ENCODE measurements at regions not wholly inside any gene's neighbourhood (a gene's known extent, or its start where the extent isn't known, plus 50 kb on each side); places are given as distances from the start of the nearest gene placed in this dataset.

DNA sequence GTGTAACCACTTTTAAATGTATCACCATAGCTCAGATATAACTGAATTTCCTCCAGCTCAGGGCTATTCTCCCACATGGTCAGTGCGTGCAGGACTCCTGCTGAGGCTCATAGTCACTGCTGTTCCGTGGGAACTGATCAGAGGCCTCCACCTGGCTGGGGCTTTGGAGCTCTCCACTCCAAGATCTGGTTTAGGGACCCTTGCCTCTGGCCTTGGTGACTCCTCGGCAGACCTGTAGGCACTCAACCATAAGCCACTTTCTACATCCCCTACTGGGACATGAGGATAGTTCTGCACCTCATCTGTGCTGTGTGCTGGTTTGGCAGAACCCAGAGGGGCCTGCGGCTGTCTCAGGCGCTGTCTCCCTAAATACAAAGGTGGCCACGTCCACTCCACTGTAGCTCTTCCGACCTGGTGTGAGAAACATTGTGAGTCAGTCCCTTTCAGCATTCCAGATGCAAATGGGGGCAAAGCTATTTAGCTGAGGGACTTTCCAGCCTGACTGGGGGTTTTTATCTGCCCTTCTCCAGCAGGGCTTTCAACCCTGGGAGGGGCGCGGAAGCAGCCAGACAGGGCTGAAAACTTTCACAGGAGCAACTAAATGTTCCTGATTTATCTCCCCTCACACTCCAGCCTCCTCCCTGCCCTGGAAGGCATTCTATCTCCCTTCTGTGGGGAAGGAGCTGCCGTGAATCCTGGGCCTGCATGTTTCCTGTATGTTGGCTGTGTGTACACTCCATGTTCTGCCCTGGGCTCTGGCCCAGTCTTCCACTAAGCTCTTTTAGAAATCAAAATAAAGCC lies 218.3 kb upstream of the DAAM1 start:
- Mint-ChIP-seq H3K36me3 (ENCODE audit: insufficient read depth, unreplicated experiment) (no peaks in the 10 kb centered on the region), H3K4me1 (ENCODE audit: insufficient read depth, unreplicated experiment) (no peaks in the 10 kb centered on the region), H3K9me3 (ENCODE audit: unreplicated experiment) (no peaks in the 10 kb centered on the region), H3K4me3 (ENCODE audit: unreplicated experiment) (no peak overlapping the region), H3K27me3 (ENCODE audit: insufficient read depth, unreplicated experiment) (peaks cover 33% of the 10 kb centered on the region), H3K27ac (ENCODE audit: low read depth, unreplicated experiment) (no peak overlapping the region)
- BruUV-seq (replicated peaks), result no TSS peak
- ChIA-PET CTCF (no interaction called here), POLR2A (no interaction called here)
- intact Hi-C loops (cut with micrococcal nuclease), result no loop called here
- no peak for DNase-seq (ENCODE audit: unreplicated experiment)
- TF ChIP-seq, protein P1, sequence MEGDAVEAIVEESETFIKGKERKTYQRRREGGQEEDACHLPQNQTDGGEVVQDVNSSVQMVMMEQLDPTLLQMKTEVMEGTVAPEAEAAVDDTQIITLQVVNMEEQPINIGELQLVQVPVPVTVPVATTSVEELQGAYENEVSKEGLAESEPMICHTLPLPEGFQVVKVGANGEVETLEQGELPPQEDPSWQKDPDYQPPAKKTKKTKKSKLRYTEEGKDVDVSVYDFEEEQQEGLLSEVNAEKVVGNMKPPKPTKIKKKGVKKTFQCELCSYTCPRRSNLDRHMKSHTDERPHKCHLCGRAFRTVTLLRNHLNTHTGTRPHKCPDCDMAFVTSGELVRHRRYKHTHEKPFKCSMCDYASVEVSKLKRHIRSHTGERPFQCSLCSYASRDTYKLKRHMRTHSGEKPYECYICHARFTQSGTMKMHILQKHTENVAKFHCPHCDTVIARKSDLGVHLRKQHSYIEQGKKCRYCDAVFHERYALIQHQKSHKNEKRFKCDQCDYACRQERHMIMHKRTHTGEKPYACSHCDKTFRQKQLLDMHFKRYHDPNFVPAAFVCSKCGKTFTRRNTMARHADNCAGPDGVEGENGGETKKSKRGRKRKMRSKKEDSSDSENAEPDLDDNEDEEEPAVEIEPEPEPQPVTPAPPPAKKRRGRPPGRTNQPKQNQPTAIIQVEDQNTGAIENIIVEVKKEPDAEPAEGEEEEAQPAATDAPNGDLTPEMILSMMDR (IDR thresholded peaks at IDR 0.05; ENCODE audit: unreplicated experiment), result no peak

DNA sequence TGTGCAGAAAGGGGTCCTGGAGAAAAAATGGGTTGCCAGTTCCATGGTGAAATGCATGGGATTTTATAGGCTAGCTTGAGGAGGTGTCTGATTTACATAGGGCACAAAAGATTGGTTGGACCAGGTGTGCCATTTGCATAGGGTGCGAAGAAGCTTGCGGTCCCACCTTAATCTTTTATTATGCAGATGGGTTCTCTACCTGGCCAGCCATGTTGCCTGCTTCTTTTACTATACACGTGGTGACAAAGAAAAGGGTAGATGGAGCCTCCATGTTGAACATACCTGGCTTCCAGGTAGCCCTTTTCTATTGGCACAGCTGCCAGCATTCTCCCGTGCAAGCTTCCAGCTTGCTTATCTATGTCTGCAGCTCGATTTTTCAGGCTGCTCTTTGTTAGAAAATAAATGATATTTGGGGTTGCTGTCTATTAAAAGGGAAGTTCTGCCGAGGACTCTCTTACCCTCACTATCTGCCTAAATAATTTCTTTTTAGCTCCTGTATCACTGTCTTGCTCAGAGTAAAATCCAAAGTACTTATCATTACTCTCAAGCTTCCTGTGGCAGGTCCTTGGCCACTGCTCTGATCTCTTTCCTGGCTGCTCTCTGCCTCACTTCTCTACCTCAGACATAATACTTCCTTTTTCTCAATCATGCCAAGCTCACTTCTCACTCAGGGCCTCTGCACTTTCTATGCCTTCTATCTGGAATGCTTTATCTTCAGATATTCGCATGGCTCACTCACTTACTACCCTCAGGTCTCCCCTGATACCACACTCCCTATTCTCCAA lies 216.0 kb upstream of the DAAM1 start:
- no peaks in the 10 kb centered on the region for H3K36me3 Mint-ChIP-seq (ENCODE audit: insufficient read depth, unreplicated experiment)
- no peak overlapping the region for H3K27ac Mint-ChIP-seq (ENCODE audit: low read depth, unreplicated experiment)
- intact Hi-C loops (cut with micrococcal nuclease), result no loop called here
- H3K27me3 Mint-ChIP-seq (ENCODE audit: insufficient read depth, unreplicated experiment), result peaks cover 14% of the 10 kb centered on the region
- no TSS peak for BruUV-seq (replicated peaks)
- no peak overlapping the region for H3K4me3 Mint-ChIP-seq (ENCODE audit: unreplicated experiment)
- no peak for DNase-seq (ENCODE audit: unreplicated experiment)
- no peaks in the 10 kb centered on the region for H3K9me3 Mint-ChIP-seq (ENCODE audit: unreplicated experiment)
- POLR2A ChIA-PET, result interaction anchor here (0.8 kb wide), 1 partner anchor 31 kb away, joined by 4 read pairs; no protein-coding TSS in a partner anchor
- no peaks in the 10 kb centered on the region for H3K4me1 Mint-ChIP-seq (ENCODE audit: insufficient read depth, unreplicated experiment)
- TF ChIP-seq, protein P1 (IDR thresholded peaks at IDR 0.05; ENCODE audit: unreplicated experiment), result no peak
- CTCF ChIA-PET, result interaction anchor here (0.6 to 1.4 kb wide), 2 partner anchors 19 to 72 kb away, joined by 3 to 5 read pairs; no protein-coding TSS in a partner anchor

DNA sequence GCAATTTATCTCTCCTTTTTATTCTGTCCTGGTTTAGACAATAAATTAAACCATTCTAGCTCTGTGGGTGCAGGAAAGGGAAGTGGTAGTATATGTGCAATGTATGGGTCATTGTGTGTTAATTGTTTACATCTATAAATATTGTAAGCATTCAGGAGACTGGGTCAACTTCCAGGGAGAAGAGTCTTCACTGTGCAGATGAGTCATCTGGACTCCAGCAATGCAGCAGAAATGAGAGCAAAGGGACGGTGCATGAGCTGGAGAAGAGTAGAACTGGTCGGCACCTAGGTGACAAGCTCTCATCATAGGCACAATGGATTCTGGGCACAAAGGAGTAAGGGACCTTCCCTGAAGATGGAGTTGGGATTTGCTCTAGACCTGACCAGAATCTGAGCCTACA lies 211.1 kb upstream of the DAAM1 start:
- TF ChIP-seq, protein P1 (IDR thresholded peaks at IDR 0.05; ENCODE audit: unreplicated experiment), result no peak
- H3K27me3 Mint-ChIP-seq (ENCODE audit: insufficient read depth, unreplicated experiment), result peaks cover 5% of the 10 kb centered on the region
- no peaks in the 10 kb centered on the region for H3K9me3 Mint-ChIP-seq (ENCODE audit: unreplicated experiment)
- CTCF ChIA-PET, result interaction anchor here (0.6 to 0.9 kb wide), 4 partner anchors 52 to 668 kb away, joined by 3 read pairs; no protein-coding TSS in a partner anchor
- DNase-seq (ENCODE audit: unreplicated experiment), result peak; percentile 14
- no peaks in the 10 kb centered on the region for H3K4me1 Mint-ChIP-seq (ENCODE audit: insufficient read depth, unreplicated experiment)
- intact Hi-C loops (cut with micrococcal nuclease), result no loop called here
- POLR2A ChIA-PET, result no interaction called here
- H3K27ac Mint-ChIP-seq (ENCODE audit: low read depth, unreplicated experiment), result no peak overlapping the region
- no TSS peak for BruUV-seq (replicated peaks)
- no peak overlapping the region for H3K4me3 Mint-ChIP-seq (ENCODE audit: unreplicated experiment)
- no peaks in the 10 kb centered on the region for H3K36me3 Mint-ChIP-seq (ENCODE audit: insufficient read depth, unreplicated experiment)

DNA sequence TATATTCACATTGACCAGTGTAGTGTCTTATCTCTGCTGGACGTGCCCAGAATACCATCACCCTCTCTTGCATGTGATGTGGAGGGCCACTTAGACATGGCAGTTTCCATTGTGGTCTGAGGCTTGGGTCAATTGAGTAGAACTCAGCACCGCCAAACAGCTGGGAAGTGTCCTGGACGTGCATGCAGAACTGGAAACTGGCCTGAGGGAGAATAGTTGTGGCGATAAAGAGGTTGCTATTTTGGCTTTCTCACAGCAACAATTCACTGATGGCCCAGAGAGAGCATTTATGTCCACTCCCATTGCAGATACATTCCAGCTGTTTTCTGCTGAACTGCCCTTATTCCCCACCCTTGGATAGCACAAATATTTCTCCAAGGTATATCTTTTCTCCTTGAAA lies 210.1 kb upstream of the DAAM1 start:
- DNase-seq (ENCODE audit: unreplicated experiment), result no peak
- Mint-ChIP-seq H3K4me1 (ENCODE audit: insufficient read depth, unreplicated experiment) (no peaks in the 10 kb centered on the region), H3K27me3 (ENCODE audit: insufficient read depth, unreplicated experiment) (peaks cover 12% of the 10 kb centered on the region), H3K4me3 (ENCODE audit: unreplicated experiment) (no peak overlapping the region), H3K9me3 (ENCODE audit: unreplicated experiment) (no peaks in the 10 kb centered on the region), H3K36me3 (ENCODE audit: insufficient read depth, unreplicated experiment) (no peaks in the 10 kb centered on the region), H3K27ac (ENCODE audit: low read depth, unreplicated experiment) (no peak overlapping the region)
- ChIA-PET POLR2A (no interaction called here), CTCF (interaction anchor here (0.7 kb wide), 1 partner anchor 37 kb away, joined by 3 read pairs; no protein-coding TSS in a partner anchor)
- intact Hi-C loops (cut with micrococcal nuclease), result no loop called here
- no TSS peak for BruUV-seq (replicated peaks)
- TF ChIP-seq, protein P1 (IDR thresholded peaks at IDR 0.05; ENCODE audit: unreplicated experiment), result no peak

Data from MCF 10A (cell line).